HL-60 (cell line): ENCODE measurements at regions not wholly inside any gene's neighbourhood (a gene's known extent, or its start where the extent isn't known, plus 50 kb on each side); places are given as distances from the start of the nearest gene placed in this dataset.

Experiments
- DNase-seq, 2 experiments: peaks; one replicate each; pipeline ENCODE4 v3.0.0-alpha.2; 2010 to 2020; ENCODE audit warnings: low read depth in 1 of 2, low spot score in 1 of 2
- H3K27ac ChIP-seq: fragments of 250-450 bp; sonication (Bioruptor Pico); replicated peaks from 2 replicates; pipeline ENCODE4 v1.5.1; 2020; ENCODE audit warnings: mild to moderate bottlenecking, moderate library complexity
- H3K27me3 ChIP-seq: fragments of 250-450 bp; sonication (Bioruptor Pico); 2 replicates; pipeline ENCODE4 v1.5.1; 2021; ENCODE audit warnings: mild to moderate bottlenecking, moderate library complexity; ENCODE audit not compliant: insufficient read depth, poor library complexity, severe bottlenecking
- H3K4me3 ChIP-seq: replicated peaks from 2 replicates; pipeline ENCODE4 v1.5.1; 2011; ENCODE audit warnings: mild to moderate bottlenecking, control low read depth, low read length; ENCODE audit not compliant: insufficient read depth
- GABPA ChIP-seq: IDR thresholded peaks from 2 replicates; pipeline ENCODE4 v1.6.1; 2012; ENCODE audit warnings: low read depth
- POLR2AphosphoS5 ChIP-seq: IDR thresholded peaks from 2 replicates; pipeline ENCODE4 v1.6.1; 2012; ENCODE audit warnings: low read depth
- SPI1 ChIP-seq: IDR thresholded peaks from 2 replicates; pipeline ENCODE4 v1.6.1; 2012; ENCODE audit warnings: low read depth, mild to moderate bottlenecking, borderline replicate concordance
- TF ChIP-seq, protein P1 (sequence below): IDR thresholded peaks from one replicate; pipeline ENCODE4 v1.5.1; 2011; ENCODE audit warnings: low read length, control low read depth, inconsistent platforms; ENCODE audit not compliant: insufficient read depth
- TF ChIP-seq, protein P2 (sequence below): IDR thresholded peaks from 2 replicates; pipeline ENCODE4 v1.6.1; 2012; ENCODE audit warnings: low read depth; ENCODE audit not compliant: insufficient replicate concordance

DNA sequence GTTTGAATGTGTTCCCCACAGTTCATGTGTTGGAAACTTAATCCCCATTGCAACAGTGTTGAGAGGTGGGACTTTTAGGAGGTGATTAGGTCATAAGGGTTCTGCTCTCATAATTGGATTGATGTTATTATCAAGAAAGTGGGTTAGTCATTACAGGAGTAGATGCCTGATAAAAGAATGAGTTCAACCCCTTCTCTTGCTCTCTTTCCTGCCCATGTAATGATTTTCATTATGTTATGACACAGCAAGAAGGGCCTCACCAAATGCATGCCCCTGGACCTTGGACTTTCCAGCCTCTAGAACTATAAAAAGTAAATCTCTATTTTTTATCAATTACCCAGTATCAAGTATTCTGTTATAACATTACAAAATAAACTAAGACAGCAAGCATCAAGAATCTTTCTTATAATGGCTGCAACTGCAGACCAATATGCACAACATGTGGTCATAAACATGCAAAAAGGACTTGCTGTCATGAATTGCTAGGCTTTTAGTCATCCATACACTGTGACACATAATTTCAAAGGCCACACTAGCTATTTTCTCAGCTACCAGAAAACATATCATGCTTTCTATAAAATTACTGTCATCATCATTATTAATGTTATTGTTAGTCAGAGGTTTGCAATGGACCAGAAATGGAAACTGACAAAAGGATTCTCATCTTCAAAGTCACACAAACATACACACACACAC, 99.9 kb upstream of the GUCY1A2 start:
- H3K27me3 ChIP-seq = no peaks in the 10 kb centered on the region
- no peak for DNase-seq
- no peak overlapping the region for H3K27ac ChIP-seq
- TF ChIP-seq, protein P1, sequence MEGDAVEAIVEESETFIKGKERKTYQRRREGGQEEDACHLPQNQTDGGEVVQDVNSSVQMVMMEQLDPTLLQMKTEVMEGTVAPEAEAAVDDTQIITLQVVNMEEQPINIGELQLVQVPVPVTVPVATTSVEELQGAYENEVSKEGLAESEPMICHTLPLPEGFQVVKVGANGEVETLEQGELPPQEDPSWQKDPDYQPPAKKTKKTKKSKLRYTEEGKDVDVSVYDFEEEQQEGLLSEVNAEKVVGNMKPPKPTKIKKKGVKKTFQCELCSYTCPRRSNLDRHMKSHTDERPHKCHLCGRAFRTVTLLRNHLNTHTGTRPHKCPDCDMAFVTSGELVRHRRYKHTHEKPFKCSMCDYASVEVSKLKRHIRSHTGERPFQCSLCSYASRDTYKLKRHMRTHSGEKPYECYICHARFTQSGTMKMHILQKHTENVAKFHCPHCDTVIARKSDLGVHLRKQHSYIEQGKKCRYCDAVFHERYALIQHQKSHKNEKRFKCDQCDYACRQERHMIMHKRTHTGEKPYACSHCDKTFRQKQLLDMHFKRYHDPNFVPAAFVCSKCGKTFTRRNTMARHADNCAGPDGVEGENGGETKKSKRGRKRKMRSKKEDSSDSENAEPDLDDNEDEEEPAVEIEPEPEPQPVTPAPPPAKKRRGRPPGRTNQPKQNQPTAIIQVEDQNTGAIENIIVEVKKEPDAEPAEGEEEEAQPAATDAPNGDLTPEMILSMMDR = no peak
- TF ChIP-seq, protein P2, sequence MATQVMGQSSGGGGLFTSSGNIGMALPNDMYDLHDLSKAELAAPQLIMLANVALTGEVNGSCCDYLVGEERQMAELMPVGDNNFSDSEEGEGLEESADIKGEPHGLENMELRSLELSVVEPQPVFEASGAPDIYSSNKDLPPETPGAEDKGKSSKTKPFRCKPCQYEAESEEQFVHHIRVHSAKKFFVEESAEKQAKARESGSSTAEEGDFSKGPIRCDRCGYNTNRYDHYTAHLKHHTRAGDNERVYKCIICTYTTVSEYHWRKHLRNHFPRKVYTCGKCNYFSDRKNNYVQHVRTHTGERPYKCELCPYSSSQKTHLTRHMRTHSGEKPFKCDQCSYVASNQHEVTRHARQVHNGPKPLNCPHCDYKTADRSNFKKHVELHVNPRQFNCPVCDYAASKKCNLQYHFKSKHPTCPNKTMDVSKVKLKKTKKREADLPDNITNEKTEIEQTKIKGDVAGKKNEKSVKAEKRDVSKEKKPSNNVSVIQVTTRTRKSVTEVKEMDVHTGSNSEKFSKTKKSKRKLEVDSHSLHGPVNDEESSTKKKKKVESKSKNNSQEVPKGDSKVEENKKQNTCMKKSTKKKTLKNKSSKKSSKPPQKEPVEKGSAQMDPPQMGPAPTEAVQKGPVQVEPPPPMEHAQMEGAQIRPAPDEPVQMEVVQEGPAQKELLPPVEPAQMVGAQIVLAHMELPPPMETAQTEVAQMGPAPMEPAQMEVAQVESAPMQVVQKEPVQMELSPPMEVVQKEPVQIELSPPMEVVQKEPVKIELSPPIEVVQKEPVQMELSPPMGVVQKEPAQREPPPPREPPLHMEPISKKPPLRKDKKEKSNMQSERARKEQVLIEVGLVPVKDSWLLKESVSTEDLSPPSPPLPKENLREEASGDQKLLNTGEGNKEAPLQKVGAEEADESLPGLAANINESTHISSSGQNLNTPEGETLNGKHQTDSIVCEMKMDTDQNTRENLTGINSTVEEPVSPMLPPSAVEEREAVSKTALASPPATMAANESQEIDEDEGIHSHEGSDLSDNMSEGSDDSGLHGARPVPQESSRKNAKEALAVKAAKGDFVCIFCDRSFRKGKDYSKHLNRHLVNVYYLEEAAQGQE = no peak
- no peak for TF ChIP-seq GABPA
- TF ChIP-seq POLR2AphosphoS5 = no peak
- no peak for TF ChIP-seq SPI1
- no peak overlapping the region for H3K4me3 ChIP-seq

DNA sequence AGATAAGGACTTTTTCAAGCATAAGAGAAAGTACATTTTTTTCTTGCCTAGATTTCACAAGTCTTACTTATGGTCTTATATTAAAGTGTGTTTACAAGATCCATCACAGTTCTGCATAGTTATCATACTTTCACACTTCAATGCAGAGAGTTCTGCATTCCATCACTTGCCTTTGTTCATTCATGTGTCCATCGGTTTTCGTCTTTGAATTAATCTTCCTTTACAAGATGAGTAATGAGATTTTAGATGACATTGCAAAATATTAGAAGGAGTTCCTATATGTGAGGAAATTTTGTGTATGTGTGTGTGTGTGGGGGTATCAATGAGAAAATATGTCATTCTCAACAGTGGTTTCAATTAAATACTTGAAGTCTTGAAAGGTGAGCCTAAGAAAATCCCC, 98.1 kb upstream of the GUCY1A2 start:
- Histone ChIP-seq H3K27me3 (no peaks in the 10 kb centered on the region), H3K4me3 (no peak overlapping the region), H3K27ac (no peak overlapping the region)
- no peak for DNase-seq
- TF ChIP-seq GABPA (no peak), SPI1 (no peak), POLR2AphosphoS5 (no peak)
- TF ChIP-seq, protein P1 = no peak
- TF ChIP-seq, protein P2 = no peak

DNA sequence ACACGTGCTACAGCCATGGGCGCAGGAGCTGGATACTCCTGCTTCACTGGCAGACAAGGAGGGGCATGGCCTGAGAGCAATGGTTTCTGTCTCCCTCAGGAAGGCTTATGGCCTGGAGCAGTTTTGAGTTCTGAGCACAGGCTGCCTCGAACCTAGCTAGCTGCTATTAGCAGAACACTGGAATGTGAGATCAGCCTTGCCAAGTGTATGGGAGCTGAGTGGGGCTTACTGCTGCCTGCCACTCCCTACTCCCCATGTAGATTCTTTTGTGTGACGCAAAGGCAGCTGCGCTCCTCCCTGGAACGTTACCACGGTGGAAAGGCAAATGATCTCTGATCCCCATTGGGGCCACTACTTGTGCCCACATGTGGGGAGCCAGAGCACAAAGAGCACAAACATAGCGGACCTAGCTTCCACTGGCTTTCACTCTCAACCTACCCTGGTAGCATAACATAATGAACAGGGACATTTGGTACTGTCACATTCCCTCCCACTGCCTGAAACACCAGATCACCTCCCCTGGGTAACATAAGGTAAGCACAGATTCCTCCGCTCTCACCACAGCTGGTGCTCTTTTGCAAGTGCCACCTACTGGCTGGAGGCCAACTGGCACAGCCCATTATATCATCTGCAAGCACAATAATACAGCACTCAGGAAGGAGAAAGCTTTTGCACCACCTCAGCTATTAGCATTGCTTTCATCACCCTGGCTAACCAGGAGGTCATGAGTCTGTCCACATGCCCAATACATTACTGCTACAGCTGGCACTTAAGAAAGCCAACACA, 84.6 kb upstream of the GUCY1A2 start:
- no peak for TF ChIP-seq SPI1
- no peak for TF ChIP-seq GABPA
- TF ChIP-seq, protein P1 = no peak
- TF ChIP-seq, protein P2 = no peak
- TF ChIP-seq POLR2AphosphoS5 = no peak
- Histone ChIP-seq H3K27me3 (no peaks in the 10 kb centered on the region), H3K27ac (no peak overlapping the region), H3K4me3 (no peak overlapping the region)
- no peak for DNase-seq
